Ovary (tissue), 7 donors: ENCODE measurements at regions not wholly inside any gene's neighbourhood (a gene's known extent, or its start where the extent isn't known, plus 50 kb on each side); places are given as distances from the start of the nearest gene placed in this dataset.

ENCODE experiments used
- DNase-seq, 5 donors: peaks; one replicate each; pipeline ENCODE4 v3.0.0-alpha.2; 2019 to 2020
- H3K27ac ChIP-seq, 2 donors: fragments of 200-600 bp; one replicate each; pipeline versions ENCODE4 v1.5.1 to v1.8.0; 2019 to 2022
- H3K27me3 ChIP-seq: fragments of 200-600 bp; one replicate; pipeline ENCODE4 v1.8.0; 2022
- H3K36me3 ChIP-seq: fragments of 200-600 bp; sonication (generic); one replicate; pipeline ENCODE4 v1.5.1; 2019
- H3K4me1 ChIP-seq: one replicate; pipeline ENCODE4 v1.8.1; 2013; ENCODE audit warnings: mild to moderate bottlenecking, moderate library complexity; ENCODE audit not compliant: insufficient read depth
- H3K4me3 ChIP-seq: fragments of 200-600 bp; sonication (generic); one replicate; pipeline ENCODE4 v1.5.1; 2017
- H3K9me3 ChIP-seq, 2 donors: fragments of 200-600 bp in 1 of 2; sonication (generic) in 1 of 2; one replicate each; pipeline versions ENCODE4 v1.5.1 to v1.8.1; 2013 to 2019; ENCODE audit warnings: mild to moderate bottlenecking in 1 of 2, moderate library complexity in 1 of 2
- EP300 ChIP-seq: sonication (generic); formaldehyde crosslinking; IDR thresholded peaks from one replicate; pipeline ENCODE4 v1.6.1; 2017; ENCODE audit warnings: antibody characterized with exemption
- POLR2A ChIP-seq: fragments of 450-650 bp; IDR thresholded peaks from one replicate; pipeline ENCODE4 v1.6.1; 2017; ENCODE audit warnings: antibody characterized with exemption, mild to moderate bottlenecking, moderate library complexity
- WGBS, 3 donors: extraction: QIAGEN DNeasy Blood & Tissue Kit in 1 of 3; methylation state at CpG; one replicate each; pipeline versions ENCODE4 v1.1.5 to v1.1.7; 2013 to 2017; 5-methylcytosine and 5-hydroxymethylcytosine counted together
- intact Hi-C, 4 donors: fragments of 100-400 bp; cut with DNase I; formaldehyde crosslinking; loops; one replicate each; pipeline versions ENCODE4 v1.11.0 to v1.15.1; 2022 to 2023
- TF ChIP-seq, protein P1 (sequence below), 3 donors: fragments of 450-650 bp in 2 of 3; fragments of 200-600 bp in 1 of 3; IDR thresholded peaks; one replicate each; pipeline versions ENCODE4 v1.5.1 to v1.8.0; 2016 to 2022; ENCODE audit warnings: antibody characterized with exemption in 3 of 3, mild to moderate bottlenecking in 1 of 3
- donor health status: DM: no; HTN: no; CAD: no; lungs with moderate emphysema.
- donor health status: DM: no; HTN: no; CAD: no.
- donor health status: Bipolar disorder and iron deficiency.
- donor health status: DM: no; HTN: no; CAD: no.
- donor health status: DM: yes; HTN: yes; CAD: no.

DNA sequence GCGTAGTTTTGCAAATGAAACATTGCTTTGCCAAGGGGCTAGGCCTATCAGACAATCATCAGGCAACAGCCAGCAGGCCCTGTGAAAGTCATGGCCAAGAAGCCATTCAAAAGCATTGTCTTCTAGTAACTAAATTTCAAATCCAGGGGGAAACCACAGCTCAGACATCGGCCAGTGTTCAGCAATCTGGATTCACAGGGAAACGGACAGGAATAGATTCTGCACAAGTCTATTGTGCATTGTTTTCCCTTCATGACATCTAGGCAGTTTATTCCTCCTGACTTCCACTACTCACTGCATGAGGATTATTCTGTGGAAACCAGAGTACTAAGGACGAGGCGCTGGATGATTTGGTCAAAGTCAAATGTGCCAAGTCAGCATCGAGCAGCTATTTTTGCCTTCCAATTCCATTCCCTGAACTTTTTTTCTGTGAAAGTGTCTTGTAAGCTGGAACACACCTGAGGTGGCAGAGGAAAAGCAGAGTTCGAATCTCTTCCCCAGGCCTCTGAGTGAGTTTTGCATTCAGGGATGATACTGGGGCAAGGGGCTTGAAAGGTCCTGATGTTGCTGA, 75.4 kb downstream of the VCPKMT start:
- H3K4me1 ChIP-seq, result no peaks in the 10 kb centered on the region
- intact Hi-C loops, result no loop called here
- no peak overlapping the region for H3K27ac ChIP-seq
- WGBS, 3 donors, result 88 to 93% (median 90%) methylated on average over 7 of the region's 7 CpGs
- H3K4me3 ChIP-seq, result no peak overlapping the region
- no peaks in the 10 kb centered on the region for H3K36me3 ChIP-seq
- no peak for DNase-seq
- TF ChIP-seq EP300, result no peak
- TF ChIP-seq, protein P1, sequence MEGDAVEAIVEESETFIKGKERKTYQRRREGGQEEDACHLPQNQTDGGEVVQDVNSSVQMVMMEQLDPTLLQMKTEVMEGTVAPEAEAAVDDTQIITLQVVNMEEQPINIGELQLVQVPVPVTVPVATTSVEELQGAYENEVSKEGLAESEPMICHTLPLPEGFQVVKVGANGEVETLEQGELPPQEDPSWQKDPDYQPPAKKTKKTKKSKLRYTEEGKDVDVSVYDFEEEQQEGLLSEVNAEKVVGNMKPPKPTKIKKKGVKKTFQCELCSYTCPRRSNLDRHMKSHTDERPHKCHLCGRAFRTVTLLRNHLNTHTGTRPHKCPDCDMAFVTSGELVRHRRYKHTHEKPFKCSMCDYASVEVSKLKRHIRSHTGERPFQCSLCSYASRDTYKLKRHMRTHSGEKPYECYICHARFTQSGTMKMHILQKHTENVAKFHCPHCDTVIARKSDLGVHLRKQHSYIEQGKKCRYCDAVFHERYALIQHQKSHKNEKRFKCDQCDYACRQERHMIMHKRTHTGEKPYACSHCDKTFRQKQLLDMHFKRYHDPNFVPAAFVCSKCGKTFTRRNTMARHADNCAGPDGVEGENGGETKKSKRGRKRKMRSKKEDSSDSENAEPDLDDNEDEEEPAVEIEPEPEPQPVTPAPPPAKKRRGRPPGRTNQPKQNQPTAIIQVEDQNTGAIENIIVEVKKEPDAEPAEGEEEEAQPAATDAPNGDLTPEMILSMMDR (IDR thresholded peaks at IDR 0.05), result no peak
- TF ChIP-seq POLR2A, result no peak
- H3K27me3 ChIP-seq, result no peaks in the 10 kb centered on the region
- no peaks in the 10 kb centered on the region for H3K9me3 ChIP-seq

DNA sequence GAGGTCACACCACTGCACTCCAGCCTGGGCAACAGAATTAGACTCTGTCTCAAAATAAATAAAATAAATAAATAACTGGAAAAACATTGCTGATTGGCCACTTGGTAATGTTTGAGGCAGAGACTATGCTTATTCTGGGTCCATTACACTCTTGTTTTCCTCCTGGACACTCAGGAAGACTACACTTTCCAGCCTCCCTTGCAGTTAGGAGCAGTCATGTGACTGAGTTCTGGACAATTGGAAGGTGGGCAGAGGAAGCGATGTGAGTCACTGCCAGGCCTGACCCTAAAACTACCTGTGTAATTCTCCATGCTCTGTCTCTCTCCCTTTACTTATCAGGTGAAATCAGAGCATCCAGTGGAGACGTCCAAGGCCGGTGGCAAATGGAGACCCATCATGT, 74.4 kb downstream of the VCPKMT start:
- intact Hi-C loops, result no loop called here
- Histone ChIP-seq H3K4me3 (no peak overlapping the region), H3K27me3 (no peaks in the 10 kb centered on the region), H3K4me1 (no peaks in the 10 kb centered on the region), H3K27ac (no peak overlapping the region), H3K36me3 (no peaks in the 10 kb centered on the region), H3K9me3 (no peaks in the 10 kb centered on the region)
- DNase-seq, result no peak
- WGBS, 3 donors, result 91 to 99% (median 91%) methylated on average over 3 of the region's 3 CpGs
- TF ChIP-seq EP300 (no peak), POLR2A (no peak)
- TF ChIP-seq, protein P1 (IDR thresholded peaks at IDR 0.05), result no peak

DNA sequence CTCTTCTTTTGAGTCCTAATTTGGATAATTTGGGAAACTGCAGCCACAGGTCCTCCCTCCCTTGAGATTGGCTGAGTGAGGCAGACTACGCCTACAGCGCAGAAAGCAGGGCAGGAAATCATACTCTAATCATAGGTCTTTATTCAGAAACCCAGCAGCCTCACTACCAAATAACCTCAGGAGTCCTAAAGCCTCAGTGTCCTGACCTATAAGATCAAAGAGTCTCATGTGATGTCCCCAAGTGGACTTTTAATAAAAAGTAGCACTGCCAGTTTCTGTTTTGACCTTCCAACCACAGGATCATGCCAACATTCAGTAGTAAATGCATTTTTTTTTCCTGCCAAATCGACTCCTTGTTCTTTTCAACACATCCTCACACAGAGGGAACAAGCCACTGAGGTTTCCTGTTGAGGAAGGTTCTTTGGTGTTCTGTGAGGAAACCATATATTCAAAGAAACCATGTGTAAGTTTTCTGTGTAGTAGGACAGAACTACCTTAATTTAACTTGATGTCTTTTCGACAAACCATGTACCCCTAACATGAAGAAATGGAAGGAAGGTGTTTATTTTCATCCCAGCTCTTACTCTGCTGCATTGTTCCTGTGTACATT, 72.2 kb downstream of the VCPKMT start:
- H3K27me3 ChIP-seq, result no peaks in the 10 kb centered on the region
- intact Hi-C loops, result no loop called here
- no peak overlapping the region for H3K27ac ChIP-seq
- H3K36me3 ChIP-seq, result no peaks in the 10 kb centered on the region
- H3K4me3 ChIP-seq, result no peak overlapping the region
- no peaks in the 10 kb centered on the region for H3K4me1 ChIP-seq
- TF ChIP-seq, protein P1 (IDR thresholded peaks at IDR 0.05), result no peak
- no peak for TF ChIP-seq EP300
- no peak for TF ChIP-seq POLR2A
- H3K9me3 ChIP-seq, result no peaks in the 10 kb centered on the region
- DNase-seq, result no peak
- WGBS, 3 donors, result 76 to 86% (median 85%) methylated on average over 4 of the region's 4 CpGs

DNA sequence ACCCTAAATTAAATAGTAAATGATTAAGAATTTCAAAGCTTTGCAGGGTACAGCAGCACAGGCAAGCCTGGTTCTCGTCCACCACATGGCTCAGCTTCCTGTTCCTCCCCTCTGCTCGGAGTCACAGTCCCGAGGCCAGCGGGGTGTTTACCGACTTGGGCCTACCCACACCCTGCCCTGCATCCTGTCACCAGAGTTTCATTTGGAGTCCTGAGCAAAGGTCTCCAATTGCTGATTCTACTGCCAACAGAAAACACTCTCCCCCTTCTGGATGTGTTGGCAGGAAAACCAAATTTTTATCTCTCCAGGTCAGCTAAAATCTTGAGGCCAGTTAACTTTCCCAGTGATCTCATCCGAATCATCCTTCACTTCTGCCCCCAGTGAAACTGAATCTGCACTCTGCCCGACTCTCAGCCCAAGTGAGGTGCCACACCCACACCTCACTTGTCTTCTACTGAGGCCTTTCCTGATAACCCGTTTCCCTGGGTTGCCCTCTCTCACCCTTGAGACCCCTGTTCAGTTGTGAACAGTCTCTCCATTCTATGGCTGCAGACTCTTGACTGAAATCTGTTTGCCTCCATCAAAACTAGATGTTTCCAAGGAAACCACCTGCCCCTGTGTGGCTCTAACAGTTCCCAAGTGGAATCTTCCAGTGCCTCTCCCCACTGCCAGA, 71.2 kb downstream of the VCPKMT start:
- no peaks in the 10 kb centered on the region for H3K4me1 ChIP-seq
- no peaks in the 10 kb centered on the region for H3K27me3 ChIP-seq
- peak in 3 of 5 donors; percentile 24 to 58 (median 25) for DNase-seq
- 31 to 32% (median 31%) methylated on average over 8 of the region's 8 CpGs for WGBS, 3 donors
- TF ChIP-seq, protein P1 (IDR thresholded peaks at IDR 0.05), result no peak
- TF ChIP-seq EP300 (no peak), POLR2A (no peak)
- H3K4me3 ChIP-seq, result no peak overlapping the region
- intact Hi-C loops, result no loop called here
- no peaks in the 10 kb centered on the region for H3K36me3 ChIP-seq
- H3K9me3 ChIP-seq, result no peaks in the 10 kb centered on the region
- H3K27ac ChIP-seq, result no peak overlapping the region
